LNCAP (cell line): ENCODE measurements at regions not wholly inside any gene's neighbourhood (a gene's known extent, or its start where the extent isn't known, plus 50 kb on each side); places are given as distances from the start of the nearest gene placed in this dataset.

Experiments used
- TF ChIP-seq, protein P1 (sequence below): fragments of 450-650 bp; IDR thresholded peaks from 2 replicates; pipeline ENCODE4 v1.5.1; 2017; ENCODE audit warnings: mild to moderate bottlenecking

GRCh38 chr4:97144199-97144598 lies 999.1 kb downstream of the STPG2 start:
- TF ChIP-seq, protein P1, sequence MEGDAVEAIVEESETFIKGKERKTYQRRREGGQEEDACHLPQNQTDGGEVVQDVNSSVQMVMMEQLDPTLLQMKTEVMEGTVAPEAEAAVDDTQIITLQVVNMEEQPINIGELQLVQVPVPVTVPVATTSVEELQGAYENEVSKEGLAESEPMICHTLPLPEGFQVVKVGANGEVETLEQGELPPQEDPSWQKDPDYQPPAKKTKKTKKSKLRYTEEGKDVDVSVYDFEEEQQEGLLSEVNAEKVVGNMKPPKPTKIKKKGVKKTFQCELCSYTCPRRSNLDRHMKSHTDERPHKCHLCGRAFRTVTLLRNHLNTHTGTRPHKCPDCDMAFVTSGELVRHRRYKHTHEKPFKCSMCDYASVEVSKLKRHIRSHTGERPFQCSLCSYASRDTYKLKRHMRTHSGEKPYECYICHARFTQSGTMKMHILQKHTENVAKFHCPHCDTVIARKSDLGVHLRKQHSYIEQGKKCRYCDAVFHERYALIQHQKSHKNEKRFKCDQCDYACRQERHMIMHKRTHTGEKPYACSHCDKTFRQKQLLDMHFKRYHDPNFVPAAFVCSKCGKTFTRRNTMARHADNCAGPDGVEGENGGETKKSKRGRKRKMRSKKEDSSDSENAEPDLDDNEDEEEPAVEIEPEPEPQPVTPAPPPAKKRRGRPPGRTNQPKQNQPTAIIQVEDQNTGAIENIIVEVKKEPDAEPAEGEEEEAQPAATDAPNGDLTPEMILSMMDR: no peak

GRCh38 chr4:97150966-97151365 lies 992.3 kb downstream of the STPG2 start:
- TF ChIP-seq, protein P1: no peak

DNA sequence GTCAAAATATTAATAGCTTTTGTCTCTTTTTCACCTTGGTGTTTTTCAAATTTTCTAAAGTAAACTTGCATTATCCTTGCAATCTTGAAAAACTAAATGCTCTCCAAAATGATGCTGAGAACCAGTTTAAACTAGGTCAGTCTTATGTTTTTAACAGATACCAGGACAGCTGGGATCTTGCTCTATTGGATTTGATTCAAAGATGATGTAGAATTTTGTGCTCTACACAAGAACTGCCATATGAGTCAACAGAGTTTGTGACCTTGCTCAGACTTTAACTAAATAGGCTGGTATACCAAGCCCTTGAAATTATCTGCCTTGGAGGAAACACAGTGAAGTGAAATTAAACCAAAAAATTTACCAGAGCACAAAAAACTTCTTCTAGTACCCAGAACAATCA lies 991.1 kb downstream of the STPG2 start:
- TF ChIP-seq, protein P1: no peak

DNA sequence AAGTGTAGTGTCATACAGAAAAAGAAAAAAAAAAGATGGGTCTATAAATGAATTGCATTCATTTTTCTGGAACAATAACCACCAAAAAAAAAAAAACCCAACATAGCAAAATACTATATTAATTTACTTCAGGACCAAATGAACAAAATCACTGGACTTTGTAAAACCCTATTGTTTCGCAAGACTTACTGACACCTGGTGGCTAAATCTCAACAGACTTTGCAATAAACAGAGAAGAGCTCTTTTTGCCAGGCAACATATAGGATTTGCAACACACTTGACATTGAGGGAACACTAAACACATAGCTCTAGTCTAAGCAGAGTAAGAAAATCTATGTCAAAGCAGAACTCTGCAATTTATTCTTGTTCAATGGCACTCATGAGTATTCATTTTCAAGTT lies 990.2 kb downstream of the STPG2 start:
- TF ChIP-seq, protein P1: peak; percentile 49; the same call in 1 of the 2 replicates

DNA sequence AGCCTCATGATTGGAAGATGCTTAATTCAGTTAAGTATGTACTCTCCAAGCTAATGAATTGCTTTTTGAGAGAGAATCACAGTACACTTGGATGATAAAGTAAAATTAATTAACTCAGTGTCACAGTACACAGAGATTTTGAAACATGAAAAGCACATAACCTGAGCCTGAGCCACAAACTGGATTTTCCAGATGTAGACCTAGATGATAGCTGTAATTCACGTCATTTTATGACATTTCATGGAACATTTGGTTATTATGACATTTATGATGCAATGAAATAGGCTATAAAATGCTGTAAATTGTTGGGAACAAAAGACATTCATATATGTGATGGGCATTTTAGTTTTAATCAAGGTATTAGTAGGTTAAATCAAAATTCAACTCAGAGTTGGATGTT lies 983.7 kb downstream of the STPG2 start:
- TF ChIP-seq, protein P1: no peak

- TF ChIP-seq, protein P1: no peak
Measured at GRCh38 chr4:97185233-97185632, 958.0 kb downstream of the STPG2 start.

DNA sequence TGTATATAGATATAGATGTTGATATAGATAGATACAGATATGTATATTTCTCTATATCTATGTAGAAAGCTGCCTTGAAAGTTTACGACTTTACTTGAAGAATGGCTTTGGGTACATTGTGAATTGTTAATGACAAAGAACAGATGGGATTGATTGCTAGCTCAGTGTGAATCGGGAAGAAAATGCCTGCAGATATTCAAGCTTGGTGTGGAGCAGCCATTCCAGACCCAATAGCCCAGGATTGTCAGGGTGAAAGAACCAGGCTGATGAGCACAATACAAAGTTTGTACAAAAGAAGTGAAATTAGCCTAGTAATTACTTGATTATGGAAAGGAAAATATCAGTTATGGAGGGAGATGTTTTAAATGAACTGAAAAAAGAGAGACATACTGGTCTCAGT lies 946.2 kb downstream of the STPG2 start:
- TF ChIP-seq, protein P1: no peak

DNA sequence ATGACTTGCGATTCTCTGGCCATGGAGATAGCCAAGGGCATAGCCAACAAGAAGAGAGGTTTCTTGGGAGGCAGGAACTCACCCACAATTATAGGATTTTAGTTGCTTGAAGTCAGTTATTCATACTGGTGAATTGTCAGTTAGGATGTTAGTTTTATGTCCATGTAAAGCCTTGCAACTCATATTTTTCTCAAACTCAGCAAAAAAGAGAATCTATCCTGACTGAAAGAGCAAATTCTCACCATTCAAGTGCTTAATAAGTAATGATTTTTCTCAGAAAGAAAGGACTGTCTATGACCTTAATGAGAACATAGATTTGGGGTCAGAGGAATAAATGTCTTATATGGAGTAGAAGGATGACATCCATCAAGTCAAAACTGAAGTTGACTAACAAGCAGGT lies 934.5 kb downstream of the STPG2 start:
- TF ChIP-seq, protein P1: no peak
